ENCODE measurements at regions not wholly inside any gene's neighbourhood (a gene's known extent, or its start where the extent isn't known, plus 50 kb on each side); places are given as distances from the start of the nearest gene placed in this dataset.
"Not testable (repeated sequence)": the region's sequence is repeated elsewhere in the genome, so short reads cannot be mapped to it uniquely, and the experiment has no call there.

GRCh38 chr14:43669355-43669754 is 837.7 kb downstream of the FSCB start:
- Histone ChIP-seq H3K36me3 (ENCODE audit: insufficient read depth, low read length) (no peaks in the 10 kb centered on the region), H2AFZ (ENCODE audit: low read length, unreplicated experiment) (no peak overlapping the region), H3K27ac (ENCODE audit: low read depth, low read length) (no peak overlapping the region), H3K79me2 (ENCODE audit: control insufficient read depth, insufficient read depth, low read length, unreplicated experiment) (no peaks in the 10 kb centered on the region), H3K4me1 (ENCODE audit: control insufficient read depth, insufficient read depth, low read length, unreplicated experiment) (no peaks in the 10 kb centered on the region), H3K4me3 (ENCODE audit: low read depth, low read length) (no peak overlapping the region), H3K27me3 (ENCODE audit: insufficient read depth, low read length) (no peaks in the 10 kb centered on the region)

- Histone ChIP-seq H3K4me3 (ENCODE audit: low read depth, low read length) (no peak overlapping the region), H3K27me3 (ENCODE audit: insufficient read depth, low read length) (no peaks in the 10 kb centered on the region), H3K27ac (ENCODE audit: low read depth, low read length) (no peak overlapping the region), H3K4me1 (ENCODE audit: control insufficient read depth, insufficient read depth, low read length, unreplicated experiment) (no peaks in the 10 kb centered on the region), H3K36me3 (ENCODE audit: insufficient read depth, low read length) (no peaks in the 10 kb centered on the region), H3K79me2 (ENCODE audit: control insufficient read depth, insufficient read depth, low read length, unreplicated experiment) (no peaks in the 10 kb centered on the region), H2AFZ (ENCODE audit: low read length, unreplicated experiment) (no peak overlapping the region)
These were observed 841.4 kb downstream of the FSCB start for GRCh38 chr14:43665570-43666267.

DNA sequence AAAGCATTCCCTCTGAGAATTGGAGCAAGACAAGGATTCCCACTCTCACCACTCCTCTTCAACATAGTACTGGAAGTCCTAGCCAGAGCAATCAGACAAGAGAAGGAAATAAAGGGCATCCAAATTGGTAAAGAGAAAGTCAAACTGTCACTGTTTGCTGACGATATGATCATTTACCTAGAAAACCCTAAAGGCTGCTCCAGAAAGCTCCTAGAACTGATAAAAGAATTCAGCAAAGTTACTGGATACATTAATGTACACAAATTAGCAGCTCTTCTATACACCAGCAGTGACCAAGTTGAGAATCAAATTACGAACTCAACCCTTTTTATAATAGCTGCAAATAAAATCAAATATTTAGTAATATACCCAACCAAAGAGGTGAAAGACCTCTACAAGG is 851.9 kb downstream of the FSCB start:
- H2AFZ ChIP-seq (ENCODE audit: low read length, unreplicated experiment); H3K4me3 ChIP-seq (ENCODE audit: low read depth, low read length); H3K4me1 ChIP-seq (ENCODE audit: control insufficient read depth, insufficient read depth, low read length, unreplicated experiment); H3K27me3 ChIP-seq (ENCODE audit: insufficient read depth, low read length); H3K27ac ChIP-seq (ENCODE audit: low read depth, low read length); H3K79me2 ChIP-seq (ENCODE audit: control insufficient read depth, insufficient read depth, low read length, unreplicated experiment); H3K36me3 ChIP-seq (ENCODE audit: insufficient read depth, low read length): not testable (repeated sequence)

DNA sequence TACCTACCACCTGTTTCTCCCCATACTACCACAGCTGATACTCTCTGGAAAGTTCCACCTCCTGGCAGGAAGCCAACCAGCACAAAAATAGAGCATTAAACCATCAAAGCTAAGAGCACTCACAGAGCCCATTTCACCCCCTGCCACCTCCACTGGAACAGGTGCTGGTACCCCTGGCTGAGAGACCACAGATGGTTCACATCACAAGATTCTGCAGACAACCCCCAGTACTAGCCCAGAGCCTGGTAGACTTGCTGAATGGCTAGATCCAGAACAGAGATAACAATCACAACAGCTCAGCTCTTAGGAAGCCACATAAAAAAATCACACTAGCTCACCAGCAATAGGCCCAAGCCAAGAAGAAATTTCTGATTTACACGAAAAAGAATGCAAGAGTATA is 855.2 kb downstream of the FSCB start:
- Histone ChIP-seq H3K36me3 (ENCODE audit: insufficient read depth, low read length) (no peaks in the 10 kb centered on the region), H3K27ac (ENCODE audit: low read depth, low read length) (no peak overlapping the region), H3K79me2 (ENCODE audit: control insufficient read depth, insufficient read depth, low read length, unreplicated experiment) (no peaks in the 10 kb centered on the region), H3K4me1 (ENCODE audit: control insufficient read depth, insufficient read depth, low read length, unreplicated experiment) (no peaks in the 10 kb centered on the region), H3K27me3 (ENCODE audit: insufficient read depth, low read length) (no peaks in the 10 kb centered on the region), H2AFZ (ENCODE audit: low read length, unreplicated experiment) (no peak overlapping the region), H3K4me3 (ENCODE audit: low read depth, low read length) (no peak overlapping the region)

DNA sequence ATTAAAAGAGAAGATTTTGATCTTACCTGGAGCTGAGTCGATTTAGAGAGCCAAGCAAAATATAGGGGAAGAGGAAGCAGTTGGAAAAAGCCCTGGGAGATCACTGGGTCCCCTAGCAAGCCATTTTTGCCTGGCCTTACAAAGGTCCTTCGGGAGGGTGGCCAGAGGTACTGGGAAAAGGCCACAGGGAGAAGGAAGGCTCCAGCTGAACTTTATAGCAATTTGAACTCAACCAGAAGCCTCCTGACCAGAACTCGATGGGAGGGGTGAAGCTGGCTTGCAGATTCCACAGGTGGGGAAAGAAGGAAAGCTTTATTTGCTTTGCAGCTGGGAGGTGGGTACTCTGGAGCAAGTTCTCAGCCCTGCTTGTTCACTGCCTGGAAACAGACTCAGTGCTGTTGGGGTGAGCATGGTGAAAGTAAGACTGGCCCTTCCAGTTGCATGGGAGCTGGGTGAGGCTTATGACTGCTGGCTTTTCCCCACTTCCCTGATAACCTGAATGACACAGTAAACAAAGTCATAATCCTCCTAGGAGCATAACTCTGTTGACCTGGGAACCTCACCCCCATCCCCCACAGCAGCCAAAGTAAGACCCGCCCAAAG is 855.8 kb downstream of the FSCB start:
- Histone ChIP-seq H3K79me2 (ENCODE audit: control insufficient read depth, insufficient read depth, low read length, unreplicated experiment) (no peaks in the 10 kb centered on the region), H3K4me1 (ENCODE audit: control insufficient read depth, insufficient read depth, low read length, unreplicated experiment) (no peaks in the 10 kb centered on the region), H3K36me3 (ENCODE audit: insufficient read depth, low read length) (no peaks in the 10 kb centered on the region), H3K27me3 (ENCODE audit: insufficient read depth, low read length) (no peaks in the 10 kb centered on the region), H2AFZ (ENCODE audit: low read length, unreplicated experiment) (no peak overlapping the region), H3K27ac (ENCODE audit: low read depth, low read length) (no peak overlapping the region), H3K4me3 (ENCODE audit: low read depth, low read length) (no peak overlapping the region)

DNA sequence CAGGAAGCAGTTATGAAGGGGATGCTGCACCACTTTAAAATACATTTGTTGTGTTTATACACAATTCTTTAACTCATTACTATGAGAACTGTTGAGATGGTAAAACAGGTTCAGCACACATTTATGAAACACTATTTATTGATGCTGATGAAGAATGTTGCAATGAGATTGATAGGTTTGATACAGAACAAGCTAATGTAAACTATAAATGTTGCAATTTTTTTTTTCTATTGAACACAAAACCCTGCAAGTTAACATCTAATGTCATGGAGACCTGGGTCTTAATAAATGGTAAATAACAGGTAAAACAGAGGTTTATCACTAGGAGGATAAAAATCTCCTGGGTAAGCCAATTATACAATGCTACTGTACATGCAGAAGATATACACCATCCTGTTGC is 857.6 kb downstream of the FSCB start:
- no peak overlapping the region for H3K27ac ChIP-seq (ENCODE audit: low read depth, low read length)
- H3K36me3 ChIP-seq (ENCODE audit: insufficient read depth, low read length) = no peaks in the 10 kb centered on the region
- no peaks in the 10 kb centered on the region for H3K79me2 ChIP-seq (ENCODE audit: control insufficient read depth, insufficient read depth, low read length, unreplicated experiment)
- no peak overlapping the region for H2AFZ ChIP-seq (ENCODE audit: low read length, unreplicated experiment)
- no peaks in the 10 kb centered on the region for H3K4me1 ChIP-seq (ENCODE audit: control insufficient read depth, insufficient read depth, low read length, unreplicated experiment)
- no peaks in the 10 kb centered on the region for H3K27me3 ChIP-seq (ENCODE audit: insufficient read depth, low read length)
- H3K4me3 ChIP-seq (ENCODE audit: low read depth, low read length) = no peak overlapping the region

- no peaks in the 10 kb centered on the region for H3K4me1 ChIP-seq (ENCODE audit: control insufficient read depth, insufficient read depth, low read length, unreplicated experiment)
- no peaks in the 10 kb centered on the region for H3K79me2 ChIP-seq (ENCODE audit: control insufficient read depth, insufficient read depth, low read length, unreplicated experiment)
- H3K4me3 ChIP-seq (ENCODE audit: low read depth, low read length) = no peak overlapping the region
- no peak overlapping the region for H3K27ac ChIP-seq (ENCODE audit: low read depth, low read length)
- no peak overlapping the region for H2AFZ ChIP-seq (ENCODE audit: low read length, unreplicated experiment)
- no peaks in the 10 kb centered on the region for H3K27me3 ChIP-seq (ENCODE audit: insufficient read depth, low read length)
- no peaks in the 10 kb centered on the region for H3K36me3 ChIP-seq (ENCODE audit: insufficient read depth, low read length)
These were observed 859.8 kb downstream of the FSCB start for GRCh38 chr14:43647302-43647701.

- no peak overlapping the region for H3K4me3 ChIP-seq (ENCODE audit: low read depth, low read length)
- H3K27me3 ChIP-seq (ENCODE audit: insufficient read depth, low read length) = no peaks in the 10 kb centered on the region
- no peak overlapping the region for H2AFZ ChIP-seq (ENCODE audit: low read length, unreplicated experiment)
- no peaks in the 10 kb centered on the region for H3K4me1 ChIP-seq (ENCODE audit: control insufficient read depth, insufficient read depth, low read length, unreplicated experiment)
- H3K79me2 ChIP-seq (ENCODE audit: control insufficient read depth, insufficient read depth, low read length, unreplicated experiment) = no peaks in the 10 kb centered on the region
- H3K27ac ChIP-seq (ENCODE audit: low read depth, low read length) = no peak overlapping the region
- H3K36me3 ChIP-seq (ENCODE audit: insufficient read depth, low read length) = no peaks in the 10 kb centered on the region
These were observed 866.3 kb downstream of the FSCB start for GRCh38 chr14:43640718-43641267.

DNA sequence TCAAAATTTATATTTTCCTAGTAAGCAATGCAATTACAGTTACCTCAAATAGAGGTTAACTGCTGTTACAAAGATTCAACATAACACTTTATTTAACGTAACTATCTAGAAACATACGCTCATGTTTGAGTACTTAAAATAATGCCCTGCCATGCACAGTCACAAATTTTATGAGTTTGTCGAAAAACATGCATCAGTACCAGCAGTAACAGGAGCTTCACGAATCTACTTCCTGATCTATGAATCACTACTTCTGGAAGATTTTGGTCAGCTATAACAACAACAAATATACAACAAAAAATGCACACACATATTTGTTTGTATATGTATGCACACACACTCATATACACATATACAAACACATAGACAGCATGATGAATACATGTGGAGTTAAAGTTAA is 881.8 kb downstream of the FSCB start:
- no peak overlapping the region for H3K27ac ChIP-seq (ENCODE audit: low read depth, low read length)
- H2AFZ ChIP-seq (ENCODE audit: low read length, unreplicated experiment) = no peak overlapping the region
- H3K4me3 ChIP-seq (ENCODE audit: low read depth, low read length) = no peak overlapping the region
- H3K27me3 ChIP-seq (ENCODE audit: insufficient read depth, low read length) = no peaks in the 10 kb centered on the region
- H3K36me3 ChIP-seq (ENCODE audit: insufficient read depth, low read length) = no peaks in the 10 kb centered on the region
- H3K4me1 ChIP-seq (ENCODE audit: control insufficient read depth, insufficient read depth, low read length, unreplicated experiment) = no peaks in the 10 kb centered on the region
- no peaks in the 10 kb centered on the region for H3K79me2 ChIP-seq (ENCODE audit: control insufficient read depth, insufficient read depth, low read length, unreplicated experiment)

DNA sequence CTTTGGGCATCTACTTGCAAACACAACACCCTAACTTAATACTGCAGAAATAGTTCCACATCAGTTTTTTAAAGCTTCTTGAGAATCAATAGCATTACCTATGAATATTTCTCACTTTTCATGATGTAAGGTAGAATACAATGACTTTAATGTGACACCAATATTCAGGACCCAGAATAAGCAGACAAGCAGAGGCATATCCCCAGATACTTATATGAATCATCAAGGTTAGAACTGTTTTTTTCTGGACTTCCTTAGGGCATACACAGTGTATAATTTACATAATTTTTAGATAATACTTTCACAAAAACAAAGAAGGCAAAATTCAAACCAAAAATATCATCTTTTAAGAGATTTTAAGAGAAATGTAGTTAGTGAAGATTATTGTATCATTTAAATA is 885.8 kb downstream of the FSCB start:
- no peaks in the 10 kb centered on the region for H3K36me3 ChIP-seq (ENCODE audit: insufficient read depth, low read length)
- no peak overlapping the region for H2AFZ ChIP-seq (ENCODE audit: low read length, unreplicated experiment)
- H3K4me3 ChIP-seq (ENCODE audit: low read depth, low read length) = no peak overlapping the region
- no peak overlapping the region for H3K27ac ChIP-seq (ENCODE audit: low read depth, low read length)
- no peaks in the 10 kb centered on the region for H3K4me1 ChIP-seq (ENCODE audit: control insufficient read depth, insufficient read depth, low read length, unreplicated experiment)
- no peaks in the 10 kb centered on the region for H3K27me3 ChIP-seq (ENCODE audit: insufficient read depth, low read length)
- H3K79me2 ChIP-seq (ENCODE audit: control insufficient read depth, insufficient read depth, low read length, unreplicated experiment) = no peaks in the 10 kb centered on the region

GRCh38 chr14:43595096-43595772 is 911.8 kb downstream of the FSCB start:
- no peaks in the 10 kb centered on the region for H3K27me3 ChIP-seq (ENCODE audit: insufficient read depth, low read length)
- H3K27ac ChIP-seq (ENCODE audit: low read depth, low read length) = no peak overlapping the region
- no peak overlapping the region for H3K4me3 ChIP-seq (ENCODE audit: low read depth, low read length)
- H3K79me2 ChIP-seq (ENCODE audit: control insufficient read depth, insufficient read depth, low read length, unreplicated experiment) = no peaks in the 10 kb centered on the region
- no peak overlapping the region for H2AFZ ChIP-seq (ENCODE audit: low read length, unreplicated experiment)
- H3K36me3 ChIP-seq (ENCODE audit: insufficient read depth, low read length) = no peaks in the 10 kb centered on the region
- no peaks in the 10 kb centered on the region for H3K4me1 ChIP-seq (ENCODE audit: control insufficient read depth, insufficient read depth, low read length, unreplicated experiment)

Measured in ACC112 (cell line).